RWPE1 (cell line): ENCODE measurements at regions not wholly inside any gene's neighbourhood (a gene's known extent, or its start where the extent isn't known, plus 50 kb on each side); places are given as distances from the start of the nearest gene placed in this dataset.
"Not testable (repeated sequence)": the region's sequence is repeated elsewhere in the genome, so short reads cannot be mapped to it uniquely, and the experiment has no call there.

Experiments
- CTCF ChIA-PET: fragments of 350-600 bp; sonication (Branson Sonifier 250); formaldehyde crosslinking; extraction: SDS; loops from one replicate; lab custom pipeline; 2021; lab: Yijun Ruan, JAX
- POLR2A ChIA-PET: fragments of 400-600 bp; formaldehyde crosslinking; extraction: SDS; loops from one replicate; lab custom pipeline; 2020; ENCODE audit warnings: antibody characterized with exemption; ENCODE audit not compliant: low non-redundant PET; lab: Yijun Ruan, JAX
- DNase-seq: peaks from one replicate; pipeline ENCODE4 v3.0.0; 2012; ENCODE audit warnings: low spot score
- H3K27ac ChIP-seq: fragments of 450-650 bp; 2 replicates; pipeline ENCODE4 v1.5.1; 2017
- CTCF ChIP-seq: fragments of 450-650 bp; conservative IDR thresholded peaks from 2 replicates; pipeline ENCODE4 v1.5.1; 2017; ENCODE audit warnings: low read depth, mild to moderate bottlenecking

GRCh38 chr1:189708674-189709073, 769.0 kb downstream of the BRINP3 start:
- no peak overlapping the region for H3K27ac ChIP-seq
- CTCF ChIA-PET = interaction anchor here (0.5 kb wide), 1 partner anchor 621 kb away, joined by 6 read pairs; no protein-coding TSS in a partner anchor
- no peak for DNase-seq
- TF ChIP-seq CTCF = no peak
- POLR2A ChIA-PET = no interaction called here

- H3K27ac ChIP-seq, POLR2A ChIA-PET, DNase-seq, CTCF ChIA-PET: not testable (repeated sequence)
Measured at GRCh38 chr1:189718147-189718795, 759.4 kb downstream of the BRINP3 start.

- H3K27ac ChIP-seq = no peak overlapping the region
- DNase-seq = no peak
- ChIA-PET CTCF (no interaction called here), POLR2A (no interaction called here)
- no peak for TF ChIP-seq CTCF
Measured at GRCh38 chr1:189726806-189727205, 750.9 kb downstream of the BRINP3 start.

GRCh38 chr1:189751311-189751710, 726.4 kb downstream of the BRINP3 start:
- DNase-seq = no peak
- no peak overlapping the region for H3K27ac ChIP-seq
- ChIA-PET CTCF (no interaction called here), POLR2A (no interaction called here)
- TF ChIP-seq CTCF = no peak

GRCh38 chr1:189752461-189752995, 725.1 kb downstream of the BRINP3 start:
- CTCF ChIA-PET = interaction anchor here (0.6 kb wide), 1 partner anchor 449 kb away, joined by 4 read pairs; no protein-coding TSS in a partner anchor
- POLR2A ChIA-PET = no interaction called here
- H3K27ac ChIP-seq = no peak overlapping the region
- DNase-seq = no peak
- no peak for TF ChIP-seq CTCF

- POLR2A ChIA-PET, CTCF ChIA-PET, DNase-seq: not testable (repeated sequence)
Measured at GRCh38 chr1:189755100-189755499, 722.6 kb downstream of the BRINP3 start.

GRCh38 chr1:189764391-189765320, 713.0 kb downstream of the BRINP3 start:
- no peak for DNase-seq
- no peak overlapping the region for H3K27ac ChIP-seq
- CTCF ChIA-PET = interaction anchor here (0.5 to 0.7 kb wide), 3 partner anchors 207 to 773 kb away, joined by 3 read pairs; no protein-coding TSS in a partner anchor
- POLR2A ChIA-PET = no interaction called here
- TF ChIP-seq CTCF = no peak

More at GRCh38 chr1:189755100-189755499, 722.6 kb downstream of the BRINP3 start:
- H3K27ac ChIP-seq = not testable (repeated sequence)
